HepG2 (cell line): ENCODE measurements at regions not wholly inside any gene's neighbourhood (a gene's known extent, or its start where the extent isn't known, plus 50 kb on each side); places are given as distances from the start of the nearest gene placed in this dataset.

Source experiments
- MEIS2 ChIP-seq: sonication (generic); formaldehyde crosslinking; IDR thresholded peaks from 2 replicates; pipeline ENCODE4 v1.9.0; 2021; ENCODE audit warnings: mild to moderate bottlenecking, missing genetic modification reagents
- NKX3-1 ChIP-seq: sonication (generic); formaldehyde crosslinking; IDR thresholded peaks from 2 replicates; pipeline ENCODE4 v1.5.0; 2020; ENCODE audit warnings: missing genetic modification reagents
- SOX13 ChIP-seq, 3 experiments: fragments of 450-650 bp in 1 of 3; sonication (generic) in 1 of 3; formaldehyde crosslinking in 1 of 3; IDR thresholded peaks in 2 of 3; conservative IDR thresholded peaks in 1 of 3; 2 replicates each; pipeline versions ENCODE4 v1.5.0 to v1.6.1; 2016 to 2020; ENCODE audit warnings: antibody characterized with exemption in 1 of 3, mild to moderate bottlenecking in 1 of 3, missing compliant biosample characterization in 1 of 3, missing genetic modification reagents in 1 of 3, moderate library complexity in 1 of 3
- ZC3H13 ChIP-seq: sonication (generic); formaldehyde crosslinking; IDR thresholded peaks from 2 replicates; pipeline ENCODE4 v1.8.1; 2023; ENCODE audit warnings: mild to moderate bottlenecking, missing genetic modification reagents, moderate library complexity
- ZMYM4 ChIP-seq: sonication (generic); formaldehyde crosslinking; IDR thresholded peaks from 2 replicates; pipeline ENCODE4 v1.8.1; 2023; ENCODE audit warnings: mild to moderate bottlenecking, missing genetic modification reagents
- ZNF614 ChIP-seq: IDR thresholded peaks from 2 replicates; pipeline ENCODE4 v1.6.1; 2018; ENCODE audit warnings: missing biosample characterization, missing genetic modification reagents, inconsistent platforms, borderline replicate concordance
- ZNF678 ChIP-seq: sonication (generic); formaldehyde crosslinking; IDR thresholded peaks from 2 replicates; pipeline ENCODE4 v1.4.0; 2020; ENCODE audit warnings: mild to moderate bottlenecking, missing genetic modification reagents
- ZNF747 ChIP-seq: sonication (generic); formaldehyde crosslinking; IDR thresholded peaks from 2 replicates; pipeline ENCODE4 v1.8.1; 2023; ENCODE audit warnings: missing genetic modification reagents, mild to moderate bottlenecking, borderline replicate concordance
- ZNF773 ChIP-seq: sonication (generic); formaldehyde crosslinking; IDR thresholded peaks from 2 replicates; pipeline ENCODE4 v1.4.0; 2020; ENCODE audit warnings: missing genetic modification reagents, borderline replicate concordance
- TF ChIP-seq, protein P1 (sequence below): sonication (generic); formaldehyde crosslinking; IDR thresholded peaks from 2 replicates; pipeline ENCODE4 v1.4.0; 2020; ENCODE audit warnings: mild to moderate bottlenecking, missing genetic modification reagents
- TF ChIP-seq, protein P2 (sequence below): sonication (generic); formaldehyde crosslinking; IDR thresholded peaks from 2 replicates; pipeline ENCODE4 v1.4.0; 2020; ENCODE audit warnings: missing genetic modification reagents
- TF ChIP-seq, protein P3 (sequence below): fragments of 450-650 bp; IDR thresholded peaks from 2 replicates; pipeline ENCODE4 v1.6.1; 2017
- TF ChIP-seq, protein P4 (sequence below): sonication (generic); formaldehyde crosslinking; IDR thresholded peaks from 2 replicates; pipeline ENCODE4 v1.4.0; 2020; ENCODE audit warnings: missing genetic modification reagents

DNA sequence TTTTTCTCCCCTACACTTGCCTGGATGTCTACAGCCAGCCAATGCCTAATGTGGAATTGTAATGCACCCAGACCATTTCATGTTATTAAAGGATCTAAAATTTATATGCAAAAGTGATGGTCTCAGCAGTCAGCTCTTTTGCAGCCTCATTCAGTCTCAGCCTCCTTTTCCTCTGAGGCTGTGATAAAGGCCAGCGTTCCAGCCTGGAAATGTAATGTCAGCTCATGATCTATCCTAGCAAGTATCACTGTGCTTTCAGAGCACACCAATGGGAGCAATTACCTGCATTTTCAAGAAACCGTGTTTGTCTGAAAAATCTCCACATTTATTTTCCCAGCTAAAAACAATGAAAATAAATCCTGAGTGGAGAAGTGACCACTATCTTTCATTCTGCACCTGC lies 274.6 kb downstream of the CDH20 start (continued):
- TF ChIP-seq, protein P1, sequence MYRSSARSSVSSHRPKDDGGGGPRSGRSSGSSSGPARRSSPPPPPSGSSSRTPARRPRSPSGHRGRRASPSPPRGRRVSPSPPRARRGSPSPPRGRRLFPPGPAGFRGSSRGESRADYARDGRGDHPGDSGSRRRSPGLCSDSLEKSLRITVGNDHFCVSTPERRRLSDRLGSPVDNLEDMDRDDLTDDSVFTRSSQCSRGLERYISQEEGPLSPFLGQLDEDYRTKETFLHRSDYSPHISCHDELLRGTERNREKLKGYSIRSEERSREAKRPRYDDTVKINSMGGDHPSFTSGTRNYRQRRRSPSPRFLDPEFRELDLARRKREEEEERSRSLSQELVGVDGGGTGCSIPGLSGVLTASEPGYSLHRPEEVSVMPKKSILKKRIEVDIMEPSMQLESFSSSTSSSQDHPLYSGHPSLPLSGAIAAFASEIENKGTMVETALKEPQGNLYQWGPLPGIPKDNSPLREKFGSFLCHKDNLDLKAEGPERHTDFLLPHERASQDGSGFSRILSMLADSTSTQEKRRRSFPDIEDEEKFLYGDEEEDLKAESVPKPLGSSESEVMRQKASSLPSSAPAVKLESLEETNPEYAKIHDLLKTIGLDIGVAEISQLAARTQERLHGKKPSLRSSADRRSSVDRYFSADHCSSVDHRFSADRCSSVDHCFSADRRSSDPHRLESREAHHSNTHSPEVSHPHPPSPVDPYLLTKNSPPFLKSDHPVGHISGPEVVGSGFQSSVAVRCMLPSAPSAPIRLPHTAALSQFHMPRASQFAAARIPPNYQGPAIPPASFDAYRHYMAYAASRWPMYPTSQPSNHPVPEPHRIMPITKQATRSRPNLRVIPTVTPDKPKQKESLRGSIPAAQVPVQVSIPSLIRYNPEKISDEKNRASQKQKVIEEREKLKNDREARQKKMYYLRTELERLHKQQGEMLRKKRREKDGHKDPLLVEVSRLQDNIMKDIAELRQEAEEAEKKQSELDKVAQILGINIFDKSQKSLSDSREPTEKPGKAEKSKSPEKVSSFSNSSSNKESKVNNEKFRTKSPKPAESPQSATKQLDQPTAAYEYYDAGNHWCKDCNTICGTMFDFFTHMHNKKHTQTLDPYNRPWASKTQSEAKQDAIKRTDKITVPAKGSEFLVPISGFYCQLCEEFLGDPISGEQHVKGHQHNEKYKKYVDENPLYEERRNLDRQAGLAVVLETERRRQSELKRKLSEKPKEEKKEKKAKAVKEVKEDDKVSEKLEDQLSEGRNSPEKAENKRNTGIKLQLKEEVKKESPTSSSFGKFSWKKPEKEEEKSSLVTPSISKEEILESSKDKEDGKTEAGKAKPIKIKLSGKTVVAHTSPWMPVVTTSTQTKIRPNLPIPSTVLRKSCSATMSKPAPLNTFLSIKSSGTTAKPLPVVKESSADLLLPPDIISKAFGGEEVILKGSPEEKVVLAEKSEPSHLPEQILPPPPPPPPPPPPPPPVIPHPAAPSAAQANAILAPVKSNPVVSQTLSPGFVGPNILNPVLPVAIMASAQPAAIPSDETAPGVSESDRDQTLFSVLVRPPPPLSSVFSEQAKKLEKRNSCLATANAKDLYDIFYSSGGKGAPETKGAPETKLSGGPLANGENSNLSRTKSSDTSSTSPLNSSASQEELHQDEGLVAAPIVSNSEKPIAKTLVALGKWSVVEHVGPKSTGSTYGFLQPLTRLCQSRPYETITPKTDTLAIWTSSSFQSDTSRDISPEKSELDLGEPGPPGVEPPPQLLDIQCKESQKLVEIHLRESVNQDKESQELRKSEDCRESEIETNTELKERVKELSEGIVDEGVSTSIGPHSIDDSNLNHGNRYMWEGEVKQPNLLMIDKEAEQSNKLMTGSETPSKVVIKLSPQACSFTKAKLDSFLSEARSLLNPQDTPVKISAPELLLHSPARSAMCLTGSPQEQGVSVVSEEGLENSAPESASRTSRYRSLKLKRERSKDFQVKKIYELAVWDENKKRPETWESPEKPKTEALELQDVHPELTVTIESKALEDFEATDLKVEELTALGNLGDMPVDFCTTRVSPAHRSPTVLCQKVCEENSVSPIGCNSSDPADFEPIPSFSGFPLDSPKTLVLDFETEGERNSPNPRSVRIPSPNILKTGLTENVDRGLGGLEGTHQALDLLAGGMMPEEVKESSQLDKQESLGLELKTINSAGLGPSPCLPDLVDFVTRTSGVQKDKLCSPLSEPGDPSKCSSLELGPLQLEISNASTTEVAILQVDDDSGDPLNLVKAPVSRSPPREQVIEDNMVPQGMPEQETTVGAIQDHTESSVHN (CRISPR knock-in tag), result no peak
- no peak for TF ChIP-seq ZNF614 (CRISPR knock-in tag)
- TF ChIP-seq, protein P2, sequence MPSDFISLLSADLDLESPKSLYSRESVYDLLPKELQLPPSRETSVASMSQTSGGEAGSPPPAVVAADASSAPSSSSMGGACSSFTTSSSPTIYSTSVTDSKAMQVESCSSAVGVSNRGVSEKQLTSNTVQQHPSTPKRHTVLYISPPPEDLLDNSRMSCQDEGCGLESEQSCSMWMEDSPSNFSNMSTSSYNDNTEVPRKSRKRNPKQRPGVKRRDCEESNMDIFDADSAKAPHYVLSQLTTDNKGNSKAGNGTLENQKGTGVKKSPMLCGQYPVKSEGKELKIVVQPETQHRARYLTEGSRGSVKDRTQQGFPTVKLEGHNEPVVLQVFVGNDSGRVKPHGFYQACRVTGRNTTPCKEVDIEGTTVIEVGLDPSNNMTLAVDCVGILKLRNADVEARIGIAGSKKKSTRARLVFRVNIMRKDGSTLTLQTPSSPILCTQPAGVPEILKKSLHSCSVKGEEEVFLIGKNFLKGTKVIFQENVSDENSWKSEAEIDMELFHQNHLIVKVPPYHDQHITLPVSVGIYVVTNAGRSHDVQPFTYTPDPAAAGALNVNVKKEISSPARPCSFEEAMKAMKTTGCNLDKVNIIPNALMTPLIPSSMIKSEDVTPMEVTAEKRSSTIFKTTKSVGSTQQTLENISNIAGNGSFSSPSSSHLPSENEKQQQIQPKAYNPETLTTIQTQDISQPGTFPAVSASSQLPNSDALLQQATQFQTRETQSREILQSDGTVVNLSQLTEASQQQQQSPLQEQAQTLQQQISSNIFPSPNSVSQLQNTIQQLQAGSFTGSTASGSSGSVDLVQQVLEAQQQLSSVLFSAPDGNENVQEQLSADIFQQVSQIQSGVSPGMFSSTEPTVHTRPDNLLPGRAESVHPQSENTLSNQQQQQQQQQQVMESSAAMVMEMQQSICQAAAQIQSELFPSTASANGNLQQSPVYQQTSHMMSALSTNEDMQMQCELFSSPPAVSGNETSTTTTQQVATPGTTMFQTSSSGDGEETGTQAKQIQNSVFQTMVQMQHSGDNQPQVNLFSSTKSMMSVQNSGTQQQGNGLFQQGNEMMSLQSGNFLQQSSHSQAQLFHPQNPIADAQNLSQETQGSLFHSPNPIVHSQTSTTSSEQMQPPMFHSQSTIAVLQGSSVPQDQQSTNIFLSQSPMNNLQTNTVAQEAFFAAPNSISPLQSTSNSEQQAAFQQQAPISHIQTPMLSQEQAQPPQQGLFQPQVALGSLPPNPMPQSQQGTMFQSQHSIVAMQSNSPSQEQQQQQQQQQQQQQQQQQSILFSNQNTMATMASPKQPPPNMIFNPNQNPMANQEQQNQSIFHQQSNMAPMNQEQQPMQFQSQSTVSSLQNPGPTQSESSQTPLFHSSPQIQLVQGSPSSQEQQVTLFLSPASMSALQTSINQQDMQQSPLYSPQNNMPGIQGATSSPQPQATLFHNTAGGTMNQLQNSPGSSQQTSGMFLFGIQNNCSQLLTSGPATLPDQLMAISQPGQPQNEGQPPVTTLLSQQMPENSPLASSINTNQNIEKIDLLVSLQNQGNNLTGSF, result no peak
- no peak for TF ChIP-seq ZNF747 (CRISPR knock-in tag)
- TF ChIP-seq, protein P3, sequence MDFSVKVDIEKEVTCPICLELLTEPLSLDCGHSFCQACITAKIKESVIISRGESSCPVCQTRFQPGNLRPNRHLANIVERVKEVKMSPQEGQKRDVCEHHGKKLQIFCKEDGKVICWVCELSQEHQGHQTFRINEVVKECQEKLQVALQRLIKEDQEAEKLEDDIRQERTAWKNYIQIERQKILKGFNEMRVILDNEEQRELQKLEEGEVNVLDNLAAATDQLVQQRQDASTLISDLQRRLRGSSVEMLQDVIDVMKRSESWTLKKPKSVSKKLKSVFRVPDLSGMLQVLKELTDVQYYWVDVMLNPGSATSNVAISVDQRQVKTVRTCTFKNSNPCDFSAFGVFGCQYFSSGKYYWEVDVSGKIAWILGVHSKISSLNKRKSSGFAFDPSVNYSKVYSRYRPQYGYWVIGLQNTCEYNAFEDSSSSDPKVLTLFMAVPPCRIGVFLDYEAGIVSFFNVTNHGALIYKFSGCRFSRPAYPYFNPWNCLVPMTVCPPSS, result no peak
- TF ChIP-seq ZC3H13 (CRISPR knock-in tag), result no peak
- TF ChIP-seq SOX13 (IDR thresholded peaks at IDR 0.05), result no peak
- no peak for TF ChIP-seq SOX13 (CRISPR knock-in tag; conservative IDR thresholded peaks at IDR 0.05 in 1 of 2, IDR thresholded peaks at IDR 0.05 in 1 of 2)
- TF ChIP-seq MEIS2 (CRISPR knock-in tag), result no peak
- TF ChIP-seq, protein P4, sequence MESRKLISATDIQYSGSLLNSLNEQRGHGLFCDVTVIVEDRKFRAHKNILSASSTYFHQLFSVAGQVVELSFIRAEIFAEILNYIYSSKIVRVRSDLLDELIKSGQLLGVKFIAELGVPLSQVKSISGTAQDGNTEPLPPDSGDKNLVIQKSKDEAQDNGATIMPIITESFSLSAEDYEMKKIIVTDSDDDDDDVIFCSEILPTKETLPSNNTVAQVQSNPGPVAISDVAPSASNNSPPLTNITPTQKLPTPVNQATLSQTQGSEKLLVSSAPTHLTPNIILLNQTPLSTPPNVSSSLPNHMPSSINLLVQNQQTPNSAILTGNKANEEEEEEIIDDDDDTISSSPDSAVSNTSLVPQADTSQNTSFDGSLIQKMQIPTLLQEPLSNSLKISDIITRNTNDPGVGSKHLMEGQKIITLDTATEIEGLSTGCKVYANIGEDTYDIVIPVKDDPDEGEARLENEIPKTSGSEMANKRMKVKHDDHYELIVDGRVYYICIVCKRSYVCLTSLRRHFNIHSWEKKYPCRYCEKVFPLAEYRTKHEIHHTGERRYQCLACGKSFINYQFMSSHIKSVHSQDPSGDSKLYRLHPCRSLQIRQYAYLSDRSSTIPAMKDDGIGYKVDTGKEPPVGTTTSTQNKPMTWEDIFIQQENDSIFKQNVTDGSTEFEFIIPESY (CRISPR knock-in tag), result no peak
- no peak for TF ChIP-seq ZMYM4 (CRISPR knock-in tag)
- no peak for TF ChIP-seq ZNF678 (CRISPR knock-in tag)
- no peak for TF ChIP-seq ZNF773 (CRISPR knock-in tag)
- no peak for TF ChIP-seq NKX3-1
